Upper lobe of left lung (tissue), 6 donors: ENCODE measurements at regions not wholly inside any gene's neighbourhood (a gene's known extent, or its start where the extent isn't known, plus 50 kb on each side); places are given as distances from the start of the nearest gene placed in this dataset.

ENCODE experiments used
- ATAC-seq, 2 donors: fragments of 200-7000 bp; cut with Tn5 transposase; one replicate each; pipeline ENCODE4 v1.9.1; 2022; ENCODE audit warnings: mild to moderate bottlenecking in 2 of 2, moderate library complexity in 2 of 2; ENCODE audit not compliant: low FRiP score in 2 of 2
- DNase-seq, 2 donors: peaks; one replicate each; pipeline ENCODE4 v3.0.0-alpha.2; 2019 to 2020
- H3K27ac ChIP-seq, 4 donors: fragments of 200-600 bp; sonication (generic); one replicate each; pipeline ENCODE4 v1.5.1; 2016 to 2019
- H3K27me3 ChIP-seq, 4 donors: fragments of 200-600 bp; sonication (generic); one replicate each; pipeline ENCODE4 v1.5.1; 2017 to 2019
- H3K36me3 ChIP-seq, 4 donors: fragments of 200-600 bp; sonication (generic); one replicate each; pipeline ENCODE4 v1.5.1; 2016 to 2019
- H3K4me1 ChIP-seq, 4 donors: fragments of 200-600 bp; sonication (generic); one replicate each; pipeline ENCODE4 v1.5.1; 2018 to 2019
- H3K4me3 ChIP-seq, 4 donors: fragments of 200-600 bp; sonication (generic); one replicate each; pipeline ENCODE4 v1.5.1; 2017 to 2019; ENCODE audit warnings: mild to moderate bottlenecking in 2 of 4, moderate library complexity in 1 of 4
- H3K9me3 ChIP-seq, 4 donors: fragments of 200-600 bp; sonication (generic); one replicate each; pipeline ENCODE4 v1.5.1; 2018 to 2019
- EP300 ChIP-seq, 4 donors: sonication (generic); formaldehyde crosslinking; IDR thresholded peaks; one replicate each; pipeline ENCODE4 v1.5.1; 2017; ENCODE audit warnings: antibody characterized with exemption in 4 of 4, control low read depth in 2 of 4
- POLR2A ChIP-seq, 4 donors: fragments of 450-650 bp; IDR thresholded peaks; one replicate each; pipeline ENCODE4 v1.5.1; 2016 to 2017; ENCODE audit warnings: antibody characterized with exemption in 4 of 4, mild to moderate bottlenecking in 2 of 4
- POLR2AphosphoS5 ChIP-seq, 2 donors: sonication (generic); formaldehyde crosslinking; IDR thresholded peaks; one replicate each; pipeline ENCODE4 v1.5.1; 2017; ENCODE audit warnings: antibody characterized with exemption in 2 of 2
- WGBS, 2 donors: methylation state at CpG; one replicate each; pipeline ENCODE4 v1.1.5; 2017 to 2018; 5-methylcytosine and 5-hydroxymethylcytosine counted together
- TF ChIP-seq, protein P1 (sequence below), 6 experiments: fragments of 450-650 bp in 4 of 6; fragments of 200-600 bp in 2 of 6; sonication (generic) in 2 of 6; IDR thresholded peaks; one replicate each; pipeline ENCODE4 v1.5.1; 2016 to 2019; ENCODE audit warnings: antibody characterized with exemption in 6 of 6
- donor health status: DM: no; HTN: no; CAD: no; lungs with moderate emphysema.
- donor health status: DM: no; HTN: yes; CAD: no; lungs with severe emphysema.

- DNase-seq (no peak), ATAC-seq (peak in 1 of 2 donors; percentile 20)
- H3K27ac ChIP-seq: no peak overlapping the region
- TF ChIP-seq, protein P1, sequence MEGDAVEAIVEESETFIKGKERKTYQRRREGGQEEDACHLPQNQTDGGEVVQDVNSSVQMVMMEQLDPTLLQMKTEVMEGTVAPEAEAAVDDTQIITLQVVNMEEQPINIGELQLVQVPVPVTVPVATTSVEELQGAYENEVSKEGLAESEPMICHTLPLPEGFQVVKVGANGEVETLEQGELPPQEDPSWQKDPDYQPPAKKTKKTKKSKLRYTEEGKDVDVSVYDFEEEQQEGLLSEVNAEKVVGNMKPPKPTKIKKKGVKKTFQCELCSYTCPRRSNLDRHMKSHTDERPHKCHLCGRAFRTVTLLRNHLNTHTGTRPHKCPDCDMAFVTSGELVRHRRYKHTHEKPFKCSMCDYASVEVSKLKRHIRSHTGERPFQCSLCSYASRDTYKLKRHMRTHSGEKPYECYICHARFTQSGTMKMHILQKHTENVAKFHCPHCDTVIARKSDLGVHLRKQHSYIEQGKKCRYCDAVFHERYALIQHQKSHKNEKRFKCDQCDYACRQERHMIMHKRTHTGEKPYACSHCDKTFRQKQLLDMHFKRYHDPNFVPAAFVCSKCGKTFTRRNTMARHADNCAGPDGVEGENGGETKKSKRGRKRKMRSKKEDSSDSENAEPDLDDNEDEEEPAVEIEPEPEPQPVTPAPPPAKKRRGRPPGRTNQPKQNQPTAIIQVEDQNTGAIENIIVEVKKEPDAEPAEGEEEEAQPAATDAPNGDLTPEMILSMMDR (IDR thresholded peaks at IDR 0.05): no peak
- TF ChIP-seq POLR2AphosphoS5 (IDR thresholded peaks at IDR 0.05) (no peak), EP300 (IDR thresholded peaks at IDR 0.05) (no peak), POLR2A (IDR thresholded peaks at IDR 0.05) (no peak)
- H3K36me3 ChIP-seq: no peaks in the 10 kb centered on the region
- no peak overlapping the region for H3K4me3 ChIP-seq
- WGBS, 2 donors: 29 to 39% methylated on average over 8 of the region's 8 CpGs
- no peaks in the 10 kb centered on the region for H3K4me1 ChIP-seq
- no peaks in the 10 kb centered on the region for H3K9me3 ChIP-seq
- H3K27me3 ChIP-seq: no peaks in the 10 kb centered on the region
These were observed 165.7 kb downstream of the PTPN20 start for GRCh38 chr10:47076949-47077361.

GRCh38 chr10:47077386-47077785 is 166.2 kb downstream of the PTPN20 start:
- TF ChIP-seq, protein P1 (IDR thresholded peaks at IDR 0.05): no peak
- TF ChIP-seq POLR2A (IDR thresholded peaks at IDR 0.05) (no peak), EP300 (IDR thresholded peaks at IDR 0.05) (no peak), POLR2AphosphoS5 (IDR thresholded peaks at IDR 0.05) (no peak)
- DNase-seq (no peak), ATAC-seq (no peak)
- Histone ChIP-seq H3K27me3 (no peaks in the 10 kb centered on the region), H3K9me3 (no peaks in the 10 kb centered on the region), H3K4me1 (no peaks in the 10 kb centered on the region), H3K27ac (no peak overlapping the region), H3K4me3 (no peak overlapping the region), H3K36me3 (no peaks in the 10 kb centered on the region)
- 71 to 81% methylated on average over 9 of the region's 9 CpGs for WGBS, 2 donors

- 90 to 98% methylated on average over 6 to 8 of the region's 8 CpGs for WGBS, 2 donors
- Histone ChIP-seq H3K9me3 (no peaks in the 10 kb centered on the region), H3K4me3 (no peak overlapping the region), H3K4me1 (no peaks in the 10 kb centered on the region), H3K36me3 (no peaks in the 10 kb centered on the region), H3K27me3 (no peaks in the 10 kb centered on the region), H3K27ac (no peak overlapping the region)
- TF ChIP-seq, protein P1 (IDR thresholded peaks at IDR 0.05): no peak
- no peak for TF ChIP-seq POLR2AphosphoS5 (IDR thresholded peaks at IDR 0.05)
- TF ChIP-seq POLR2A (IDR thresholded peaks at IDR 0.05): no peak
- no peak for TF ChIP-seq EP300 (IDR thresholded peaks at IDR 0.05)
- ATAC-seq (no peak), DNase-seq (no peak)
These were observed 166.7 kb downstream of the PTPN20 start for GRCh38 chr10:47077941-47078340.

GRCh38 chr10:47078393-47079203 is 167.4 kb downstream of the PTPN20 start:
- no peak overlapping the region for H3K4me3 ChIP-seq
- no peak overlapping the region for H3K27ac ChIP-seq
- ATAC-seq (peak; percentile 37 to 68), DNase-seq (no peak)
- no peaks in the 10 kb centered on the region for H3K4me1 ChIP-seq
- no peaks in the 10 kb centered on the region for H3K9me3 ChIP-seq
- no peaks in the 10 kb centered on the region for H3K27me3 ChIP-seq
- TF ChIP-seq EP300 (IDR thresholded peaks at IDR 0.05) (no peak), POLR2A (IDR thresholded peaks at IDR 0.05) (no peak), POLR2AphosphoS5 (IDR thresholded peaks at IDR 0.05) (no peak)
- TF ChIP-seq, protein P1 (IDR thresholded peaks at IDR 0.05): no peak
- H3K36me3 ChIP-seq: no peaks in the 10 kb centered on the region
- WGBS, 2 donors: 77 to 82% methylated on average over 8 of the region's 8 CpGs

- no peaks in the 10 kb centered on the region for H3K9me3 ChIP-seq
These were observed 168.0 kb downstream of the PTPN20 start for GRCh38 chr10:47079204-47079580.

More at GRCh38 chr10:47079204-47079580, 168.0 kb downstream of the PTPN20 start:
- DNase-seq (no peak), ATAC-seq (no peak)
- Histone ChIP-seq H3K27me3 (no peaks in the 10 kb centered on the region), H3K4me3 (no peak overlapping the region), H3K27ac (no peak overlapping the region), H3K4me1 (no peaks in the 10 kb centered on the region), H3K36me3 (no peaks in the 10 kb centered on the region)
- TF ChIP-seq, protein P1 (IDR thresholded peaks at IDR 0.05): no peak
- TF ChIP-seq EP300 (IDR thresholded peaks at IDR 0.05) (no peak), POLR2AphosphoS5 (IDR thresholded peaks at IDR 0.05) (no peak), POLR2A (IDR thresholded peaks at IDR 0.05) (no peak)
- 59 to 60% methylated on average over 3 of the region's 3 CpGs for WGBS, 2 donors
